Esophagus squamous epithelium (tissue), 4 donors: ENCODE measurements at regions not wholly inside any gene's neighbourhood (a gene's known extent, or its start where the extent isn't known, plus 50 kb on each side); places are given as distances from the start of the nearest gene placed in this dataset.

Experiments
- CTCF ChIP-seq, 6 experiments: fragments of 450-650 bp in 4 of 6; fragments of 200-600 bp in 2 of 6; sonication (generic) in 2 of 6; IDR thresholded peaks; one replicate each; pipeline ENCODE4 v1.5.1; 2016 to 2019; ENCODE audit warnings: antibody characterized with exemption in 6 of 6, mild to moderate bottlenecking in 4 of 6, moderate library complexity in 4 of 6
- POLR2A ChIP-seq, 4 donors: fragments of 450-650 bp; IDR thresholded peaks; one replicate each; pipeline ENCODE4 v1.6.1; 2017; ENCODE audit warnings: antibody characterized with exemption in 4 of 4, mild to moderate bottlenecking in 4 of 4, moderate library complexity in 3 of 4

- no peak for TF ChIP-seq CTCF (IDR thresholded peaks at IDR 0.05)
- no peak for TF ChIP-seq POLR2A (IDR thresholded peaks at IDR 0.05)
Measured at GRCh38 chr22:22395245-22395644, 113.3 kb downstream of the ZNF280B start.
